ENCODE measurements at regions not wholly inside any gene's neighbourhood (a gene's known extent, or its start where the extent isn't known, plus 50 kb on each side); places are given as distances from the start of the nearest gene placed in this dataset.

DNA sequence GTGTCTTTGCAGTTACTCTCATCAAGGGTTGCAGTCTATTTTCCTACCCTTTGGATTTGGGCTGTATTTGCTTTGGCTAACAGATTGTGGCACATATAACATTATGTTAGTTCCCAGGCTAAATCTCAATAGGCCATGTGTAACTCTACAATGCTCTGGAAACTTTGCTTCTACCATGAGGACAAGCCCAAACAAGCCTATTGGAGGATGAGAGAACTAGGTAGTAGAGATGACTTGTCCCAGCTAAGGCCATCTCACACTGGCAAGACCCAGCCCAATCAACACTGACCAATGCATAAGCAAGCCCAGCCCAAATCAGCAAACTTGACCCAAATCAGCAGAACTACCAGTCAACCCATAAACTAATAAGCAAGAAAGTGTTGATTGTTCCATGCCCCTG lies 311.8 kb downstream of the NDFIP2 start:
- no peak for DNase-seq (ENCODE audit: low read depth in 3 of 3, low spot score in 1 of 3)

DNA sequence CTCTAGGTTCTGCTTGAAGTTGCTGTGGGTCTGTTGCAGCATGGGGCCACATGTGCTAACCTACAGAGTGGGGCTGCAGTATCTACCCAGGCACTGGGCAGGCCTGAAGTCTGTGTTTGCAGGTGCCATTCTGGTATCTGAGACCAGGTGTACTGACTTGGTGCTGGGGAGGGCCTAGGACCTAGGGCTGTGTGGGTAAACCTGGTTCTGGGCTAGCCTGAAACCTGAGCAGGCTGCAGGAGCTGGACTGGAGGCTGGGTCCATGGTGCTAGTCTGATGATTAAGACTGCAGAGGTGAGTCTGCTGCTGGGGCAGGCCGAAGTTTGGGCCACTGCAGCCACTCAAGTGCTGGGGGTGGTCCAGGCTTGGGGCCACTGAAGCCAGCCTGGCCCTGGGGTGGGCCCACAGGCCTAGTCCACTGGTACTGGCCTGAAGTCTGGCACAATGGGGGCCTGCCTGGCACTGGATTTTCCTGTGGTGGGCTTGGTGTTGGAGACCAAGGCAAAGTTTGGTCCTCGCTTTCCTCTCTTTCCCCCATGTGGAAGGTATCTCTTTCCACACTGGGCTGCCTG lies 310.6 kb downstream of the NDFIP2 start:
- no peak for DNase-seq (ENCODE audit: low read depth in 3 of 3, low spot score in 1 of 3)

DNA sequence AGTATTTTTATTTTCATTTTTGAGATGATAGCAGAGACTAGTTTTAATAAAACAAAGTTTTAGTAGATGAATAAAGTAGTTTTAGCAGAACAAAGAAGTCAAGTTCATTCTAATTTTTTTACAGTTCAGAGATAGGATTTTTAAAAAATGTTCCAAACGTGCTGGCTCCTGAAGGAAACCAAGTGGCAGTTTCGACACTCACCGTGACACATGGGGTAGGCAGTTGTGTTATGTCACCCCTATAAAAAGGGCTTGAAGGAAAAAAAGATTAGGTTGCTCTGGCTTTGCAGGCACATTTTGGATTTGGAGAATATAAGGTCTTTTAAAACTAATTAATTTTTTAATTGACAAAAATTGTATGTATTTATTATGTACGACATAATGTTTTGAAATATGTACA lies 305.2 kb downstream of the NDFIP2 start:
- DNase-seq (ENCODE audit: low read depth in 3 of 3, low spot score in 1 of 3), result no peak

- DNase-seq (ENCODE audit: low read depth in 3 of 3, low spot score in 1 of 3), result no peak
These were observed 301.7 kb downstream of the NDFIP2 start for GRCh38 chr13:79782541-79783205.

DNA sequence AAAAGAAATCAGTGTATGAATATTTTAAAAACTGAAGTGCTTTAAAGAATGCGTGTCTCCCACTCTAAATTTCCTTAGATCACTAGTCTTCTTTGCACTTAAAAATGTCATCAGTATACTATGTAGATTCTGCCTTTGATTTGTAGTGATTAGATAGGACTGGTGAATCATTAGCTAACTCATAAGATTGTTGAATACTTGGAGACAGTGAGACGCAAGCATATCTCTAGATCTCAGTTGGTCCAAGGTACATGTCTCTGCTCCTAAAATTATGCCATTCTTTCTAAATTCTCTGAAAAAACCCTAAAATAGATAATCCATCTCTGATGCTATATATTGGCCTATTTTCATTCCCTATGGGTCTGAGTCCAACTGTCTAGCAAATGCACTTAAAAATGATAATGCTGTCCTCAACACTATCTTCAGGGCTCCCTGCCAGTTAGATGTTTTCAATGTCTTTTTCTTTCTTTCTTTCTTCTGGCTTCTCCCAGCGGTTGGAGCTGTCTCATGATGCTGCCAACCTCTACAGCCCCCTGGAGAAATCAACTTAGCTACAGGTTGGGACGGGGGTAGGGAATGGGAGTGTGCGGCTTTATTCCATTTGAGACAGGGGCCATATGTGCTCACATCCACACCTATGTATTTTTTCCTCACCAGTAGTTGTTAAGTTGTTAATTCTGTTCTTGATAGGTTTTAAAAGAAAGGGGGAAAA lies 301.0 kb downstream of the NDFIP2 start:
- no peak for DNase-seq (ENCODE audit: low read depth in 3 of 3, low spot score in 1 of 3)

GRCh38 chr13:79780240-79780639 lies 299.3 kb downstream of the NDFIP2 start:
- DNase-seq (ENCODE audit: low read depth in 3 of 3, low spot score in 1 of 3), result no peak

DNA sequence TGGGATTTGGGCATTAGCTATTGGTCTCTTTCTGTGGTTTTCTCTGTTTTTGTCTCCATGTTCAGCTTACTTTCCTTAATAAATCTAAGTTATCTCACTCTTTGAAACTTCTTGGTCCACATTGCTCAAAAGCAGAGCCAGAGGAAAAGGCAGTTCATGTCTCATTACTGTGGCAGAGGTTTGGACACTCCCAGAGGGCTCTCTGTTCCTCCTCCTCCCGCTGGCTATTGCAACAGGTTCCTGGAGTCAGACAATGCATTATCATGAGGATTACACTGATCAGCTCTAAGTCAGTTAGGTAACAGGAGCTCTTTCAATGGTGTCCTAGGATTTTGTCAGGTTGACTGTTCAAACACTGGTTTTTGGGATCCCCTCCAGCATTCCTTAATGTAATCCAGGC lies 298.8 kb downstream of the NDFIP2 start:
- DNase-seq (ENCODE audit: low read depth in 3 of 3, low spot score in 1 of 3), result no peak

DNA sequence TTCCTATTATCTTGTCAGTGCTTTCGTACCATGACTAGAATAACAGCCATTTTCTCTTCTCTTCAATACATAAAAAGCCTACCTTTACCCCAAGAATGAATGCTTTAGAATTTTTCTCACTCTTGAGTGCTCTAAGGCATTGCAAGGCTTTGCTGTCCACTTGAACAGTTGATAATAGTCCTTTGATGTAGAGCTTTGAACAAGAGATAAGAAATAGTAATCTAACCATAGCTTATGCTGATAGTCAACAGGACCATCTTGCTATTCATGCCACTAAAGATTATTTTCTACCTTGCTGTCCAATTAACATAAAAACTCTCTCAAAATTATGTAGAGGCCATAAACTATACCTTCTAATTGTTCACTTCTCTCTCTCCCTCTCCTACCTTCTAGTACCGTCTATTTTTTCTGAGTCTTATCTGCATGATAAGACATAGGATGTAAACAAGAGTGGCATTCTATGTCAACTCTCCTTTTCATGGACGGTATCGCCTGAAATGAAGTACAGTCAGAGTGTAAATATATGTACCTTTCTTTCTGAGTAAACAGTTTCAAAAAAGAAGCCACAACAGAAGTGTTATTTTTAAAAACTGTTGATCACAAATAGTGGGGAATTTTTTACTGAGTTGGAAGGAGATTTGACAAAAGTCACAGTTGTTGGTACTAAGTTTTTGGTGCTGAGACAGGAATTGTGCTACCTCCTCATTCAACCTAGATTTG lies 297.9 kb downstream of the NDFIP2 start:
- no peak for DNase-seq (ENCODE audit: low read depth in 3 of 3, low spot score in 1 of 3)

GRCh38 chr13:79777504-79777903 lies 296.5 kb downstream of the NDFIP2 start:
- DNase-seq (ENCODE audit: low read depth in 3 of 3, low spot score in 1 of 3), result no peak

DNA sequence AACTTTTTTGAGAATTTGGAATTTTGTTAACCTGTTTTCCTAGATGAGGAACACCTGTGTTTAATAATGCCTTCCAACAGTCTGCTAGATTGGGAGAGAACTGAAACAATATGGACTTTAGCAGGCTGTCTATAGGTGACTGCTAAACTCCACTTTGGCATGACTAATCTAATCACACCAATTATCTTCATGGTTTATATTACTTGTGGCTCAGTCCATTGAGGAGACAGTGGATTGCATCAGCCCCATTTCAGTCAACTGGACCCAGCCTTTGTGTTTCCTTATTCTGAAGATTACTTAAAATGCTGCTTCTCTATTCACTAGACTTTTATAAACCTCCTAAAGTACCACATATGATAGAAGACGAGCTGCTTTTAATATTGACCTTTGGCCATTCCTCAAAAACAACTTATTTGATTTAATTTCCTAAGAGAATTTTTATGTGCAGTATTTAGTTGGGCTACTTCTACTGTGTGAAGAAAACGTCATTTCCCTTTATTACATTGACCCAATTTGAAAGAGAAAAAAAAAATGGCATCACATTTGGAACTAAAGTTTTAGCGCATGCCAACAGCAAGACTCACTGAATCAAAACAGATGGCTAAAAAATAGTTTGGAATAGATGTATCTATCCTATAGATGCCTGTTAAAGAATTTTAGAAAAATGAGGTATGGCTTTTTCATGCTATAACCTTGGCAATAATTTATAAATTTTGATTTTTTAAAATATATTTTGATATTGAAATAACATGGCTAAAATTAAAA lies 295.8 kb downstream of the NDFIP2 start:
- no peak for DNase-seq (ENCODE audit: low read depth in 3 of 3, low spot score in 1 of 3)

GRCh38 chr13:79775830-79776229 lies 294.9 kb downstream of the NDFIP2 start:
- no peak for DNase-seq (ENCODE audit: low read depth in 3 of 3, low spot score in 1 of 3)

GRCh38 chr13:79772811-79773210 lies 291.9 kb downstream of the NDFIP2 start:
- no peak for DNase-seq (ENCODE audit: low read depth in 3 of 3, low spot score in 1 of 3)

DNA sequence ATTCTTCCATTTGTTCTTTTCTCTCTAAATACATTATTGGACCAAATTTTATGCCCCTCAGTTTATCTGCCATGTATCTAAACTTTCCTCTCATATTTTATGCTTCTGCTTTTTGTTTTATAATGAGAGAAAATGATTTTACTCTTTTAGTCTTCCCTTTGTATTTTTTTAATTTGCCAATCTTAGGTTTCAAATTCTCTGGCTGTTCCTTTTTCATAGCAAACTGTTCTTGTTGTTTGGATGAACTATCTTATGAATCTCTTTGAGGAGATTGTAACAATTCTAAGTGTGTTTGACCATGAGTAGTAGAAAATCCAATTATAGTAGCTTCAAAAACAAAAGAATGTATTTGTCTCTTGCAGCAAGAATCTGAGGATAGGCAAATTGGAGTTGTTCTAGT lies 290.5 kb downstream of the NDFIP2 start:
- DNase-seq (ENCODE audit: low read depth in 3 of 3, low spot score in 1 of 3), result no peak

DNA sequence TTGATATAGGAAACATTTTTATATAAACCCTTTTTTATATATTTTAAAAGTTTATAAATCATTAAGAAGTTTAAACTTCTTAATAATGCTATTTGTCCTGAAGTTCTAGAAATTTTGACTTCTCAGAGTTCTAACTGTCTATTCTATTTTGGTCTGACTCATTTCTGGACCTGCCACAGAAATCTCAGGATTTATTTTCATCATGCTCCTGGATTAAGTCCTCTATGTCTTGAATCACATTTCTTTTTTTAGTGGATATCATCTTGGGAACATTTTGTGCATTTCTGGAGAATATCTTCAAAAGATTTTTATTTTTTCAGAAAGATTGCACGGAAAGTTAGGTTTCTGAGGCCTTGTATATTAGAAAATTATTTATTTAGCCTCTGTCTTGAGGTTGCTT lies 289.1 kb downstream of the NDFIP2 start:
- no peak for DNase-seq (ENCODE audit: low read depth in 3 of 3, low spot score in 1 of 3)

- no peak for DNase-seq (ENCODE audit: low read depth in 3 of 3, low spot score in 1 of 3)
These were observed 286.2 kb downstream of the NDFIP2 start for GRCh38 chr13:79767126-79767525.

DNA sequence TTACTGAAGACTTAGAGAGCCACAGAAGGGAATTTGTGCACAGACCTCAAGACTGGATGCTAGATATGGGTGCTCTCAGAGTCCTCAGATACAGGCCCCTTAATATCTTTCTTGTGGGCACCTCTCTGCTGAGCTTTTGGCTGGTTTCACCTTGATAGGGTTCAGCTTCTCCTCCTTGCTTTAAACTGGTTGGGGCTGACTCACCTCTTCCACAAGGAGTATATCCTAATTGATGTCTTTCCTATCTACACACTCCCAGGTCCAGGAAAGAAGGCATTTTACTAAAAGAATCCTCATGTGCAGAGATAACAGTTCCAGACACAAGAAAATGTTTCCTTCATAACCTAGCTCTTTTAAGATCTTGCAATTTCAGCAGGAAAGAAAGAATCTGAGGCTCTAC lies 284.4 kb downstream of the NDFIP2 start:
- DNase-seq (ENCODE audit: low read depth in 3 of 3, low spot score in 1 of 3), result no peak

- DNase-seq (ENCODE audit: low read depth in 3 of 3, low spot score in 1 of 3), result no peak
These were observed 269.1 kb downstream of the NDFIP2 start for GRCh38 chr13:79749984-79750551.

- DNase-seq (ENCODE audit: low read depth in 3 of 3, low spot score in 1 of 3), result no peak
These were observed 268.6 kb downstream of the NDFIP2 start for GRCh38 chr13:79749566-79749965.

GRCh38 chr13:79745081-79745480 lies 264.1 kb downstream of the NDFIP2 start:
- no peak for DNase-seq (ENCODE audit: low read depth in 3 of 3, low spot score in 1 of 3)

DNA sequence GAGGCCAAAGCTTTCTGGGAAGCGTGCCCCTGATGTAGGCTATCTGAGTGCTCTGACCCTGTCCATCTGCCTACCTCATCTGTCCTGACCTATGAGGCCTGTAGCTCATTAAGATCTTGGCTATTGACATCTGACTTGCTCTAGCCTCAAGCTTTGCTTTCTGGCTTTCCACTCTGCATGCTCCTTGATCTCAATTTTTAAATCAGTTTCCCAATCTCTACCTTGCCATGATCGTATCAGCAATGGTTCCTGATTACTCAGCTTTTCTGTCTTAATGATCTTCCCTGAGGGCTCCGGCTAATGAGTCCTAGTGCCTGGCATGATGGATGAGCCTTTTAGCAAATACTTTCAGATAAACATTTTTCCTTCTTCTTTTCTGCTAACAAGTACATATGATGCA lies 262.0 kb downstream of the NDFIP2 start:
- no peak for DNase-seq (ENCODE audit: low read depth in 3 of 3, low spot score in 1 of 3)

DNA sequence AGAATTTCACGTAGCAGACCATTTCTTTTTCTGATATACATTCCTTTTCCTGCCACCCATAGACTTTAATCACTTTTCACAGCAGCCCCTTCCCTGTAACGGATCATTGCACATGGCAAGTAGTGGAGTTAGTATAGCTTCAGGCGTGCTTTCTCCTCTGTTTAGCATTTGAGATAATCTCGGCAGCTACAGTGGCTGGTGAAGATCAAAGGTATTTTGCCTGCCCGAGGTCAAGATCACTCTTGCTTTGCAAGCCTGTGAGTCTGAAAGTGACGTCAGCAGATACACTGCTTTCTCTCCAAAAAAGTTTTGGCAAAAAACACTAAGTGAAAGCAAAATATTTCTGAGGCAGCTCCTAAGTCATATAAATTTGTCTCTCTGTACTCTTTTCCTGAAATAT lies 260.0 kb downstream of the NDFIP2 start:
- DNase-seq (ENCODE audit: low read depth in 3 of 3, low spot score in 1 of 3), result no peak

Data from stimulated activated CD4-positive, alpha-beta T cell treated with anti-CD3 and anti-CD28 coated beads, TNF-alpha, amount 100 ng/mL, for 1 hour (primary cell).